22Rv1 (cell line): ENCODE measurements at regions not wholly inside any gene's neighbourhood (a gene's known extent, or its start where the extent isn't known, plus 50 kb on each side); places are given as distances from the start of the nearest gene placed in this dataset.

ENCODE experiments used
- CTCF ChIP-seq: fragments of 450-650 bp; IDR thresholded peaks from 2 replicates; pipeline ENCODE4 v1.5.1; 2017; ENCODE audit warnings: mild to moderate bottlenecking
- ZFX ChIP-seq: fragments of 450-650 bp; IDR thresholded peaks from 2 replicates; pipeline ENCODE4 v1.6.1; 2017; ENCODE audit warnings: antibody characterized with exemption, borderline replicate concordance

- no peak for TF ChIP-seq CTCF
- no peak for TF ChIP-seq ZFX
These were observed 149.3 kb upstream of the CCNH start for GRCh38 chr5:87562068-87562467.
